ENCODE measurements at regions not wholly inside any gene's neighbourhood (a gene's known extent, or its start where the extent isn't known, plus 50 kb on each side); places are given as distances from the start of the nearest gene placed in this dataset.

DNA sequence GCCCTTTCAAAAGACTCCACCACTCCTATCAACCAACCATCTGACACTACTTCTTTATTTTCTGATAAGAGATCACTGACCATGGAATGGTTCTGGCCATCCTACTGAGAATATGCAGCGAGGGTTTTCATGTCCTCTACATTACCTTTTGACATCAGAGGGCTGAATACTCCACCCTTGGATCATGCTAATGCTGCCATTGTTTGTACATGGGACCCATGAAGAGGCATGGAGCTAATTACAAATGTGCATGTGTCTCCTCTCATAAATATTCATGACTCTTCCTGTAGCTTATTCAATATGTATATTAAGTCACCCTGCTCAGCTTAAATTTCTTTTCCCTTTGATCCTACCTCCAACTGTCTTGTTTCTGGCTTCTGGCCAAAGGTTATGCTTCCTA is 1065.8 kb upstream of the GHITM start:
- TF ChIP-seq, protein P1, sequence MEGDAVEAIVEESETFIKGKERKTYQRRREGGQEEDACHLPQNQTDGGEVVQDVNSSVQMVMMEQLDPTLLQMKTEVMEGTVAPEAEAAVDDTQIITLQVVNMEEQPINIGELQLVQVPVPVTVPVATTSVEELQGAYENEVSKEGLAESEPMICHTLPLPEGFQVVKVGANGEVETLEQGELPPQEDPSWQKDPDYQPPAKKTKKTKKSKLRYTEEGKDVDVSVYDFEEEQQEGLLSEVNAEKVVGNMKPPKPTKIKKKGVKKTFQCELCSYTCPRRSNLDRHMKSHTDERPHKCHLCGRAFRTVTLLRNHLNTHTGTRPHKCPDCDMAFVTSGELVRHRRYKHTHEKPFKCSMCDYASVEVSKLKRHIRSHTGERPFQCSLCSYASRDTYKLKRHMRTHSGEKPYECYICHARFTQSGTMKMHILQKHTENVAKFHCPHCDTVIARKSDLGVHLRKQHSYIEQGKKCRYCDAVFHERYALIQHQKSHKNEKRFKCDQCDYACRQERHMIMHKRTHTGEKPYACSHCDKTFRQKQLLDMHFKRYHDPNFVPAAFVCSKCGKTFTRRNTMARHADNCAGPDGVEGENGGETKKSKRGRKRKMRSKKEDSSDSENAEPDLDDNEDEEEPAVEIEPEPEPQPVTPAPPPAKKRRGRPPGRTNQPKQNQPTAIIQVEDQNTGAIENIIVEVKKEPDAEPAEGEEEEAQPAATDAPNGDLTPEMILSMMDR (IDR thresholded peaks at IDR 0.05; ENCODE audit: low read depth, low read length): no peak
- TF ChIP-seq EZH2phosphoT487 (IDR thresholded peaks at IDR 0.05; ENCODE audit: low read depth): no peak
